Caco-2 (cell line): ENCODE measurements at regions not wholly inside any gene's neighbourhood (a gene's known extent, or its start where the extent isn't known, plus 50 kb on each side); places are given as distances from the start of the nearest gene placed in this dataset.

ENCODE experiments used
- BruUV-seq: library from RNA; stranded (reverse); fragments of 400-500 nt; replicated peaks from 2 replicates; lab custom pipeline; 2021; lab: Mats Ljungman, UMichigan
- CTCF ChIA-PET: fragments of 300-600 bp; sonication (Branson Sonifier 250); formaldehyde crosslinking; loops from one replicate; lab custom pipeline; 2022; ENCODE audit warnings: antibody characterized with exemption; lab: Charles Lee
- POLR2A ChIA-PET: fragments of 300-600 bp; sonication (Branson Sonifier 250); formaldehyde crosslinking; loops from one replicate; lab custom pipeline; 2022; ENCODE audit warnings: antibody characterized with exemption; lab: Charles Lee
- DNase-seq, 2 experiments: peaks; one replicate each; pipeline versions ENCODE4 v3.0.0 to v3.0.0-alpha.2; 2020 to 2022
- H3K27me3 ChIP-seq: replicated peaks from 2 replicates; pipeline ENCODE4 v1.6.0; 2011; ENCODE audit warnings: low read length; ENCODE audit not compliant: control insufficient read depth, insufficient read depth
- H3K36me3 ChIP-seq: 2 replicates; pipeline ENCODE4 v1.5.1; 2011; ENCODE audit warnings: low read length; ENCODE audit not compliant: control insufficient read depth, insufficient read depth
- H3K4me1 ChIP-seq: fragments of 250-450 bp; sonication (Bioruptor Pico); 2 replicates; pipeline ENCODE4 v1.5.1; 2020; ENCODE audit warnings: mild to moderate bottlenecking
- H3K4me3 ChIP-seq: 2 replicates; pipeline ENCODE4 v1.5.1; 2011; ENCODE audit warnings: low read depth, mild to moderate bottlenecking, control low read depth, low read length
- H3K9me3 ChIP-seq: fragments of 250-450 bp; sonication (Bioruptor Pico); 2 replicates; pipeline ENCODE4 v1.5.1; 2020; ENCODE audit warnings: mild to moderate bottlenecking, moderate library complexity
- H3K27ac Mint-ChIP-seq: one replicate; pipeline ENCODE4 v1.8.0; 2022; ENCODE audit warnings: mixed read lengths; ENCODE audit not compliant: unreplicated experiment
- H3K27me3 Mint-ChIP-seq: one replicate; pipeline ENCODE4 v1.8.0; 2022; ENCODE audit warnings: mixed read lengths; ENCODE audit not compliant: insufficient read depth, unreplicated experiment
- H3K36me3 Mint-ChIP-seq: one replicate; pipeline ENCODE4 v1.8.0; 2022; ENCODE audit warnings: mild to moderate bottlenecking, mixed read lengths; ENCODE audit not compliant: insufficient read depth, unreplicated experiment
- H3K4me1 Mint-ChIP-seq: one replicate; pipeline ENCODE4 v1.8.0; 2022; ENCODE audit warnings: low read depth, mixed read lengths; ENCODE audit not compliant: unreplicated experiment
- H3K4me3 Mint-ChIP-seq: one replicate; pipeline ENCODE4 v1.8.0; 2022; ENCODE audit warnings: mild to moderate bottlenecking, moderate library complexity, mixed read lengths; ENCODE audit not compliant: unreplicated experiment
- H3K9me3 Mint-ChIP-seq: one replicate; pipeline ENCODE4 v1.8.0; 2022; ENCODE audit warnings: mixed read lengths; ENCODE audit not compliant: unreplicated experiment
- intact Hi-C: fragments of 100-400 bp; cut with micrococcal nuclease; formaldehyde crosslinking; loops from one replicate; pipeline ENCODE4 v1.10.0; 2022; ENCODE audit not compliant: unreplicated experiment
- TF ChIP-seq, protein P1 (sequence below), 2 experiments: fragments of 200-600 bp in 1 of 2; IDR thresholded peaks; 1 replicate in 1 of 2; 2 replicates in 1 of 2; pipeline versions ENCODE4 v1.5.1 to v1.8.0; 2011 to 2022; ENCODE audit warnings: antibody characterized with exemption in 1 of 2, control low read depth in 1 of 2, inconsistent platforms in 1 of 2, low read depth in 1 of 2, low read length in 1 of 2, mild to moderate bottlenecking in 1 of 2, moderate library complexity in 1 of 2; ENCODE audit not compliant: insufficient read depth in 1 of 2, severe bottlenecking in 1 of 2, unreplicated experiment in 1 of 2

DNA sequence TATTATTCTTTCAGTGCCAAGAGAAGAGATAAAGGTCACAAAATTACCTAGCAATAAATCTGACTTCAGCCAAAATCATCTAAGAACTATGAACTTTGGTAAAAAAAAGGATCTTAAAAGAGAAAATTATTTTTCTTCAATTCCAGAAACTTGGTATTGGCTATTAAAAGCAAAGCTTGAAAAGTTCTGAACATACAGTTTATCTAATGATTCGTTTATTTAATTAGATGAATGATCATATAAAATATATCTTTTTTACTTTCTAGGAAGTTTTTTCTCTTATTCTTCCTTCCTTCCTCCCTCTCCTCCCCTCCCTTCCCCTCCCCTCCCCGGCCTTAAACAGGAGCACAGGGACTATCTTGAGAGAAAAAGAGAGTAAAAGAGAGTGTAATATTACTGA lies 536.1 kb downstream of the SOX11 start:
- intact Hi-C loops, result no loop called here
- Histone ChIP-seq H3K4me1 (no peaks in the 10 kb centered on the region), H3K36me3 (no peaks in the 10 kb centered on the region), H3K9me3 (no peaks in the 10 kb centered on the region; the same call in 1 of the 2 replicates), H3K27me3 (no peaks in the 10 kb centered on the region), H3K4me3 (no peak overlapping the region)
- Mint-ChIP-seq H3K27ac (no peak overlapping the region), H3K36me3 (no peaks in the 10 kb centered on the region), H3K9me3 (peaks cover 18% of the 10 kb centered on the region), H3K4me1 (no peaks in the 10 kb centered on the region), H3K27me3 (no peaks in the 10 kb centered on the region), H3K4me3 (no peak overlapping the region)
- no TSS peak for BruUV-seq
- DNase-seq, result no peak
- ChIA-PET POLR2A (no interaction called here), CTCF (no interaction called here)
- TF ChIP-seq, protein P1, sequence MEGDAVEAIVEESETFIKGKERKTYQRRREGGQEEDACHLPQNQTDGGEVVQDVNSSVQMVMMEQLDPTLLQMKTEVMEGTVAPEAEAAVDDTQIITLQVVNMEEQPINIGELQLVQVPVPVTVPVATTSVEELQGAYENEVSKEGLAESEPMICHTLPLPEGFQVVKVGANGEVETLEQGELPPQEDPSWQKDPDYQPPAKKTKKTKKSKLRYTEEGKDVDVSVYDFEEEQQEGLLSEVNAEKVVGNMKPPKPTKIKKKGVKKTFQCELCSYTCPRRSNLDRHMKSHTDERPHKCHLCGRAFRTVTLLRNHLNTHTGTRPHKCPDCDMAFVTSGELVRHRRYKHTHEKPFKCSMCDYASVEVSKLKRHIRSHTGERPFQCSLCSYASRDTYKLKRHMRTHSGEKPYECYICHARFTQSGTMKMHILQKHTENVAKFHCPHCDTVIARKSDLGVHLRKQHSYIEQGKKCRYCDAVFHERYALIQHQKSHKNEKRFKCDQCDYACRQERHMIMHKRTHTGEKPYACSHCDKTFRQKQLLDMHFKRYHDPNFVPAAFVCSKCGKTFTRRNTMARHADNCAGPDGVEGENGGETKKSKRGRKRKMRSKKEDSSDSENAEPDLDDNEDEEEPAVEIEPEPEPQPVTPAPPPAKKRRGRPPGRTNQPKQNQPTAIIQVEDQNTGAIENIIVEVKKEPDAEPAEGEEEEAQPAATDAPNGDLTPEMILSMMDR (IDR thresholded peaks at IDR 0.05; ENCODE audit: insufficient read depth in 1 of 2, low read depth in 1 of 2, low read length in 1 of 2, severe bottlenecking in 1 of 2, unreplicated experiment in 1 of 2), result no peak

DNA sequence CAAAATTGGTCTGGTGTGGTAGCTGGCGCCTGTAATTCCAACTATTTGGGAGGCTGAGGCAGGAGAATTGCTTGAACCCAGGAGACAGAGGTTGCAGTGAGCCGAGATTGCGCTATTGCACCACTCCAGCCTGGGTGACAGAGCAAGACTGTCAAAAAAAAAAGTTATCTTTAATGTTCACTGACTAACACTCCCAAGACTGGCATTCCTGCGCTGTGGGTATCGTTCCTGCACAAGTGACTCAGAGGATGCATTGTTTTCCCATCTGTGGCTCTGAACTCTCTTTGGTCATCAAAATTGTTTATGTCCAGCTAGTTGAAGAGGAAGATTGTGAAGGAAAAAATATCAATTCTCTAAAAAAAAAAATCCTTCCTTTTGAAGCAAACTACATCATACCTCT lies 539.0 kb downstream of the SOX11 start:
- Mint-ChIP-seq H3K27ac (no peak overlapping the region), H3K9me3 (peaks cover 9% of the 10 kb centered on the region), H3K27me3 (no peaks in the 10 kb centered on the region), H3K4me3 (no peak overlapping the region), H3K4me1 (no peaks in the 10 kb centered on the region), H3K36me3 (no peaks in the 10 kb centered on the region)
- Histone ChIP-seq H3K36me3 (no peaks in the 10 kb centered on the region), H3K4me3 (no peak overlapping the region), H3K4me1 (no peaks in the 10 kb centered on the region), H3K27me3 (no peaks in the 10 kb centered on the region), H3K9me3 (no peaks in the 10 kb centered on the region; the same call in 1 of the 2 replicates)
- intact Hi-C loops, result no loop called here
- no peak for DNase-seq
- CTCF ChIA-PET, result no interaction called here
- POLR2A ChIA-PET, result no interaction called here
- TF ChIP-seq, protein P1 (IDR thresholded peaks at IDR 0.05; ENCODE audit: insufficient read depth in 1 of 2, low read depth in 1 of 2, low read length in 1 of 2, severe bottlenecking in 1 of 2, unreplicated experiment in 1 of 2), result no peak
- BruUV-seq, result no TSS peak

DNA sequence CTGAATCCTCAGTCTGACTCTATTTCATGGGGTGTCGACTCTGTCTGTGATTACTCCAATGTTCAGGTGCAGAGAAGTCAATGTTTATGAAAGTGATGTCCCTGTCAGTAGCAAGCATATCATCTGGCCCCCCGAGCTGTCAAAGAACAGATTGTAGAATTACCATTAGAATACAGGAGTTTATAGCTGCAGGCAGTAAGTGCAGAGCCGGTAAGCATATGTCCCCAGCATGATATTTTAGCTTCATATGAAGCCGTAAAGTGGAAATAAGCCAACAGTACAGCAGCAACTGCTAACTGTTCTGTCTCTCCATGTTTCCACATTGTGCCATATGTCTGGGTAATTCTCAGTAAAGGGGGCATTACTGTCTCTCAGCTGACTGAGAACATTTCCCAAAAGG lies 541.8 kb downstream of the SOX11 start:
- POLR2A ChIA-PET, result no interaction called here

More for the DNA sequence above, 541.8 kb downstream of the SOX11 start:
- Mint-ChIP-seq H3K4me1 (no peaks in the 10 kb centered on the region), H3K36me3 (no peaks in the 10 kb centered on the region), H3K27me3 (no peaks in the 10 kb centered on the region), H3K4me3 (no peak overlapping the region), H3K27ac (no peak overlapping the region), H3K9me3 (peaks cover 9% of the 10 kb centered on the region)
- intact Hi-C loops, result no loop called here
- CTCF ChIA-PET, result no interaction called here
- Histone ChIP-seq H3K27me3 (no peaks in the 10 kb centered on the region), H3K4me1 (no peaks in the 10 kb centered on the region), H3K9me3 (no peaks in the 10 kb centered on the region; the same call in none of the 2 replicates), H3K36me3 (no peaks in the 10 kb centered on the region), H3K4me3 (no peak overlapping the region)
- DNase-seq, result no peak
- TF ChIP-seq, protein P1 (IDR thresholded peaks at IDR 0.05; ENCODE audit: insufficient read depth in 1 of 2, low read depth in 1 of 2, low read length in 1 of 2, severe bottlenecking in 1 of 2, unreplicated experiment in 1 of 2), result no peak
- BruUV-seq, result no TSS peak
